PC-9 (cell line): ENCODE measurements at regions not wholly inside any gene's neighbourhood (a gene's known extent, or its start where the extent isn't known, plus 50 kb on each side); places are given as distances from the start of the nearest gene placed in this dataset.

ENCODE experiments used
- BruUV-seq: library from RNA; stranded (reverse); fragments of 400-500 nt; replicated peaks from 2 replicates; lab custom pipeline; 2021; lab: Mats Ljungman, UMichigan
- CTCF ChIA-PET: fragments of 300-600 bp; sonication (Branson Sonifier 250); formaldehyde crosslinking; loops from one replicate; lab custom pipeline; 2022; ENCODE audit warnings: antibody characterized with exemption; lab: Charles Lee
- POLR2A ChIA-PET: fragments of 300-600 bp; sonication (Branson Sonifier 250); formaldehyde crosslinking; loops from one replicate; lab custom pipeline; 2022; ENCODE audit warnings: antibody characterized with exemption; ENCODE audit not compliant: unreplicated experiment; lab: Charles Lee
- DNase-seq, 2 experiments: peaks; one replicate each; pipeline versions ENCODE4 v3.0.0 to v3.0.0-alpha.2; 2015 to 2022; ENCODE audit warnings: mixed read lengths in 1 of 2
- H2AFZ ChIP-seq: fragments of 200-600 bp; sonication (generic); 2 replicates; pipeline ENCODE4 v1.8.1; 2017; ENCODE audit warnings: antibody characterized with exemption
- H3F3A ChIP-seq: fragments of 200-600 bp; sonication (generic); 2 replicates; pipeline ENCODE4 v1.8.1; 2017; ENCODE audit warnings: antibody characterized with exemption, mild to moderate bottlenecking, low read depth; ENCODE audit not compliant: insufficient read depth
- H3K27ac ChIP-seq: fragments of 200-600 bp; sonication (generic); 2 replicates; pipeline ENCODE4 v1.6.1; 2016; ENCODE audit warnings: mixed run types
- H3K27me3 ChIP-seq: fragments of 200-600 bp; sonication (generic); 2 replicates; pipeline ENCODE4 v1.6.1; 2016; ENCODE audit warnings: low read depth, mixed run types; ENCODE audit not compliant: insufficient read depth
- H3K36me3 ChIP-seq: fragments of 200-600 bp; sonication (generic); 2 replicates; pipeline ENCODE4 v1.6.1; 2016; ENCODE audit warnings: low read depth, mixed run types
- H3K4me1 ChIP-seq: fragments of 200-600 bp; sonication (generic); replicated peaks from 2 replicates; pipeline ENCODE4 v1.6.1; 2016; ENCODE audit warnings: mixed run types; ENCODE audit not compliant: insufficient read depth
- H3K4me2 ChIP-seq: fragments of 200-600 bp; sonication (generic); 2 replicates; pipeline ENCODE4 v1.6.1; 2017; ENCODE audit warnings: mixed run types
- H3K4me3 ChIP-seq: fragments of 200-600 bp; sonication (generic); 2 replicates; pipeline ENCODE4 v1.6.1; 2016; ENCODE audit warnings: mixed run types
- H3K79me2 ChIP-seq: fragments of 200-600 bp; sonication (generic); 2 replicates; pipeline ENCODE4 v1.6.1; 2017; ENCODE audit warnings: low read depth, mixed run types
- H3K9me2 ChIP-seq: fragments of 200-600 bp; sonication (generic); 2 replicates; pipeline ENCODE4 v1.8.1; 2017; ENCODE audit warnings: mild to moderate bottlenecking; ENCODE audit not compliant: insufficient read depth
- H3K9me3 ChIP-seq: fragments of 200-600 bp; sonication (generic); 2 replicates; pipeline ENCODE4 v1.8.1; 2016; ENCODE audit warnings: low read depth; ENCODE audit not compliant: insufficient read depth
- H4K20me1 ChIP-seq: fragments of 200-600 bp; sonication (generic); 2 replicates; pipeline ENCODE4 v1.8.1; 2017; ENCODE audit not compliant: insufficient read depth
- CTCF ChIP-seq: fragments of 200-600 bp; sonication (generic); conservative IDR thresholded peaks from 2 replicates; pipeline ENCODE4 v1.6.1; 2017; ENCODE audit warnings: mixed run types, antibody characterized with exemption, mild to moderate bottlenecking, moderate library complexity
- EZH2 ChIP-seq: fragments of 200-600 bp; sonication (generic); IDR thresholded peaks from 2 replicates; pipeline ENCODE4 v1.8.0; 2017; ENCODE audit warnings: antibody characterized with exemption, low read depth
- intact Hi-C: fragments of 100-400 bp; cut with micrococcal nuclease; formaldehyde crosslinking; loops from one replicate; pipeline ENCODE4 v1.10.0; 2022; ENCODE audit not compliant: unreplicated experiment

GRCh38 chr14:44081146-44081545 lies 425.9 kb downstream of the FSCB start:
- intact Hi-C loops = no loop called here
- H3K27me3 ChIP-seq = no peaks in the 10 kb centered on the region
- no peaks in the 10 kb centered on the region for H3K79me2 ChIP-seq
- ChIA-PET POLR2A (no interaction called here), CTCF (no interaction called here)
- TF ChIP-seq EZH2 (no peak), CTCF (no peak)
- BruUV-seq = no TSS peak
- H3K9me3 ChIP-seq = no peaks in the 10 kb centered on the region
- no peaks in the 10 kb centered on the region for H3K36me3 ChIP-seq
- no peak overlapping the region for H3K4me3 ChIP-seq
- no peaks in the 10 kb centered on the region for H3K9me2 ChIP-seq
- H3K4me2 ChIP-seq = no peak overlapping the region
- no peak overlapping the region for H3K27ac ChIP-seq
- no peaks in the 10 kb centered on the region for H3K4me1 ChIP-seq
- no peaks in the 10 kb centered on the region for H4K20me1 ChIP-seq
- no peak overlapping the region for H2AFZ ChIP-seq
- H3F3A ChIP-seq = no peaks in the 10 kb centered on the region
- DNase-seq = no peak

GRCh38 chr14:44070046-44070445 lies 437.0 kb downstream of the FSCB start:
- TF ChIP-seq CTCF = no peak
- no peak for TF ChIP-seq EZH2
- no peak for DNase-seq
- no peaks in the 10 kb centered on the region for H4K20me1 ChIP-seq
- H3K27ac ChIP-seq = no peak overlapping the region
- H3K36me3 ChIP-seq = no peaks in the 10 kb centered on the region
- H3K27me3 ChIP-seq = no peaks in the 10 kb centered on the region
- intact Hi-C loops = no loop called here
- POLR2A ChIA-PET = no interaction called here
- H3K9me3 ChIP-seq = 0 out of 2 replicates have a peak, but pooled peaks cover 4% of the 10 kb centered on the region
- no peaks in the 10 kb centered on the region for H3F3A ChIP-seq
- BruUV-seq = no TSS peak
- H3K4me2 ChIP-seq = no peak overlapping the region
- H3K9me2 ChIP-seq = no peaks in the 10 kb centered on the region; the same call in 1 of the 2 replicates
- H3K4me1 ChIP-seq = no peaks in the 10 kb centered on the region
- no peaks in the 10 kb centered on the region for H3K79me2 ChIP-seq
- no peak overlapping the region for H2AFZ ChIP-seq
- H3K4me3 ChIP-seq = no peak overlapping the region
- CTCF ChIA-PET = no interaction called here

- H3K27ac ChIP-seq = no peak overlapping the region
- H4K20me1 ChIP-seq = no peaks in the 10 kb centered on the region
- no peak for DNase-seq
- H2AFZ ChIP-seq = no peak overlapping the region
- no TSS peak for BruUV-seq
- TF ChIP-seq CTCF = no peak
- no peak for TF ChIP-seq EZH2
- no peaks in the 10 kb centered on the region for H3K27me3 ChIP-seq
- ChIA-PET CTCF (no interaction called here), POLR2A (no interaction called here)
- intact Hi-C loops = no loop called here
- no peaks in the 10 kb centered on the region for H3K9me2 ChIP-seq
- H3F3A ChIP-seq = no peaks in the 10 kb centered on the region
- no peak overlapping the region for H3K4me3 ChIP-seq
- H3K4me1 ChIP-seq = no peaks in the 10 kb centered on the region
- no peaks in the 10 kb centered on the region for H3K79me2 ChIP-seq
- no peaks in the 10 kb centered on the region for H3K36me3 ChIP-seq
- H3K4me2 ChIP-seq = no peak overlapping the region
- H3K9me3 ChIP-seq = no peaks in the 10 kb centered on the region
Observed at GRCh38 chr14:44053422-44053821, 453.7 kb downstream of the FSCB start.
